22Rv1 (cell line): ENCODE measurements at regions not wholly inside any gene's neighbourhood (a gene's known extent, or its start where the extent isn't known, plus 50 kb on each side); places are given as distances from the start of the nearest gene placed in this dataset.

ENCODE experiments used
- H3K27ac ChIP-seq: fragments of 450-650 bp; 2 replicates; pipeline ENCODE4 v1.5.1; 2017
- ZFX ChIP-seq: fragments of 450-650 bp; IDR thresholded peaks from 2 replicates; pipeline ENCODE4 v1.6.1; 2017; ENCODE audit warnings: antibody characterized with exemption, borderline replicate concordance
- TF ChIP-seq, protein P1 (sequence below): fragments of 450-650 bp; IDR thresholded peaks from 2 replicates; pipeline ENCODE4 v1.5.1; 2017; ENCODE audit warnings: mild to moderate bottlenecking

DNA sequence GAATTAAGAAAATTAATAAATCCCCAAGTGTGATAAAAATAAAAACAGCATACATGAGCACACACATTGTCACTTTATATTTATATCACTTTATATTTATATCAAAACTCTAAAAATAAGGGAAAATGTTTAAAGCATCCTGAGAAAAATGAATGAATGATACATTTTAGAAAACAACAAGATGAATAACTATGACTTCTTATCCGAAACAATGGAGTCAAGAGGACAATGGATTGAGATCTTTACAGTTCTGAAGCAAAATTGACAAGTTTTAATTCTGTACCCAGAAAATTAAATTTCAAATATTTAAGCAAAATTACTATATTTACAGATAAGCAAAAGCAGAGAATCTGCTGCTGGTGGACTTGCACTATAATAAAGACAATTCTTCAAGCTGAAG, 512.6 kb downstream of the MRPL39 start:
- H3K27ac ChIP-seq, result no peak overlapping the region
- TF ChIP-seq, protein P1, sequence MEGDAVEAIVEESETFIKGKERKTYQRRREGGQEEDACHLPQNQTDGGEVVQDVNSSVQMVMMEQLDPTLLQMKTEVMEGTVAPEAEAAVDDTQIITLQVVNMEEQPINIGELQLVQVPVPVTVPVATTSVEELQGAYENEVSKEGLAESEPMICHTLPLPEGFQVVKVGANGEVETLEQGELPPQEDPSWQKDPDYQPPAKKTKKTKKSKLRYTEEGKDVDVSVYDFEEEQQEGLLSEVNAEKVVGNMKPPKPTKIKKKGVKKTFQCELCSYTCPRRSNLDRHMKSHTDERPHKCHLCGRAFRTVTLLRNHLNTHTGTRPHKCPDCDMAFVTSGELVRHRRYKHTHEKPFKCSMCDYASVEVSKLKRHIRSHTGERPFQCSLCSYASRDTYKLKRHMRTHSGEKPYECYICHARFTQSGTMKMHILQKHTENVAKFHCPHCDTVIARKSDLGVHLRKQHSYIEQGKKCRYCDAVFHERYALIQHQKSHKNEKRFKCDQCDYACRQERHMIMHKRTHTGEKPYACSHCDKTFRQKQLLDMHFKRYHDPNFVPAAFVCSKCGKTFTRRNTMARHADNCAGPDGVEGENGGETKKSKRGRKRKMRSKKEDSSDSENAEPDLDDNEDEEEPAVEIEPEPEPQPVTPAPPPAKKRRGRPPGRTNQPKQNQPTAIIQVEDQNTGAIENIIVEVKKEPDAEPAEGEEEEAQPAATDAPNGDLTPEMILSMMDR, result no peak
- no peak for TF ChIP-seq ZFX

DNA sequence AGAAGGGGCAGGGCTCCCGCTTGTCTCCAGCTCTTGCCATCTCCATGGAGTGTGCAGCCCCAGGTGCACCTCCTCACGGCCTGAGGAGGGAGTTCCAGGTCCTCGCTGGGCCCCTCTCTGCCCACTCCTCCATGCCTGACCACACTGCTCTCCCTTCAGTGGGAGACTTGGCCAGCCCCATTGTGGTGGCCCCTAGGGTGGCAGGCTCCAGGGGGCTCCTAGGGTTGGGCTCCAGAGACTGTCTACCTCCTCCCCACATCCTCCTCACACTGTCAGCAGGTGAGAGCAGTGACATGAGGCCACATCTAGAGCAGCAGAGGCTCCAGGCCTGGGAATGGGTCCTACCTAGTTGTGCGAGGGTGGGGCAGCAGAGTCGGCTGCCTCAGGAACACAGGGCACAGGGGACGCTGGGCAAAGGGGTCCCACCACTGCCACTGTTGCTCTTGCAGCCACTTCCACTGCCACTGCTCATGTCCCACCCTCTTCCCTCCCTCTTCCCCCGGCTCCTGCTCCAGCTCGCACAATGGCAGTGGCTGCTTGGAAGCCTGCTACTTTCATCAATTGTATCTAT, 514.8 kb downstream of the MRPL39 start:
- H3K27ac ChIP-seq, result no peak overlapping the region
- TF ChIP-seq, protein P1, result no peak
- TF ChIP-seq ZFX, result no peak

DNA sequence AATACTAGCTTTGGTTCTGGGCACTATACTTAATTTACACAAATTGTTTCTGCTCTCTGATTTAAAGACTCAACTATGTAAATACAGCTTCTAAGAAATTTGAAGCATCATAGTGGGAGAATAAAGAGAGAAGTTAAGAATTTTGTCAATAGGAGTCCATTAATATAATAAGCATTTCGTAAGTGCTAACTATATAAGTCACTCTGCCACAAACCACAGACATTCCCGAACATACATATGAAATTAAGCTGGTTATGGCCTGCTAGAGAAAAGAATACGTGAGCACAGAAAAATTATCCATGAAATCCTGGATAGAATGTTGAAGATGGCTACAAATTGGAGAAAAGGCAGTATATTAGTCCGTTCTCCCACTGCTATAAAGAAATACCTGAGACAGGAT, 526.2 kb downstream of the MRPL39 start:
- H3K27ac ChIP-seq, result no peak overlapping the region
- TF ChIP-seq, protein P1, result no peak
- no peak for TF ChIP-seq ZFX

- H3K27ac ChIP-seq, result no peak overlapping the region
- TF ChIP-seq, protein P1, result no peak
- no peak for TF ChIP-seq ZFX
These were observed 526.6 kb downstream of the MRPL39 start for GRCh38 chr21:25080661-25081060.

GRCh38 chr21:25080141-25080540, 527.1 kb downstream of the MRPL39 start:
- no peak overlapping the region for H3K27ac ChIP-seq
- no peak for TF ChIP-seq ZFX
- TF ChIP-seq, protein P1, result no peak

DNA sequence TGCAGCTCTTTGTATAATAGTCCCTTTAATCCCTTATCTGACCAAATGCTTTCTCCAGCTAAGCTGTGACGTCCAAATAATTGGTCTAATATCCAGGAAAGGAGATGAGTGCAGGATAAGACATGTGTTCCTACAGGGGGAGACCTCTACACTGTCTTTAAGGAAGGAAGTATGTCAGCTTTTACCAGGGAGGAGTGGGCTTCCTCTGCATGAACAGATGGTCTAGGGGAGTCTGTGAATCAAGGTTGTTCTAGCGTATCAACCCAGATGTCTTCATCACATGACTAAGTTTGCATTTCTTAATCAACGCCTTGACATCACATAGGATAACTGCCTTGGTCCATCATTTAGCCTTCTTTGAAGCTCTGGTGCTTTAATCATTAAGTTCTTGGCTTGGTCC, 528.2 kb downstream of the MRPL39 start:
- no peak overlapping the region for H3K27ac ChIP-seq
- TF ChIP-seq, protein P1, result no peak
- TF ChIP-seq ZFX, result no peak

DNA sequence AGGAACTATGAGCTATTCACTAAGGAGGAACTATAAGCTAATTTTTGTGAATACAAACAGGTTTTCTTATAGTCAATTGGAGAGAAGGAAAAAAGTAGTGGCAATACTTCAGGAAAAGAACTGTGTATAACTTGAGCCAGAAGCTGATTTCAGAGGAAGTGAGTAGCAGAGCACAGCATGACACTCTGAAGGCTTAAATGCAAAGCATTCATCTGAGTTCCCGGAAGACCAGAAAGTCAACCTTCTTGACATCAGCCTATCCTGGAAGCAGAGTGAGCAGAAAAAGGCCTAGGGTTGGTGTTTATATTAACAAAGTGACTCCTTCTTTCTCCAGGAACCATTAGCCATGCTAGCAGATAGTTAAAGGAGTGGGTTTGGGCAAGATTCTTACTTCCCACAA, 545.2 kb downstream of the MRPL39 start:
- TF ChIP-seq, protein P1, result no peak
- no peak for TF ChIP-seq ZFX
- H3K27ac ChIP-seq, result no peak overlapping the region
